ENCODE measurements at regions not wholly inside any gene's neighbourhood (a gene's known extent, or its start where the extent isn't known, plus 50 kb on each side); places are given as distances from the start of the nearest gene placed in this dataset.

DNA sequence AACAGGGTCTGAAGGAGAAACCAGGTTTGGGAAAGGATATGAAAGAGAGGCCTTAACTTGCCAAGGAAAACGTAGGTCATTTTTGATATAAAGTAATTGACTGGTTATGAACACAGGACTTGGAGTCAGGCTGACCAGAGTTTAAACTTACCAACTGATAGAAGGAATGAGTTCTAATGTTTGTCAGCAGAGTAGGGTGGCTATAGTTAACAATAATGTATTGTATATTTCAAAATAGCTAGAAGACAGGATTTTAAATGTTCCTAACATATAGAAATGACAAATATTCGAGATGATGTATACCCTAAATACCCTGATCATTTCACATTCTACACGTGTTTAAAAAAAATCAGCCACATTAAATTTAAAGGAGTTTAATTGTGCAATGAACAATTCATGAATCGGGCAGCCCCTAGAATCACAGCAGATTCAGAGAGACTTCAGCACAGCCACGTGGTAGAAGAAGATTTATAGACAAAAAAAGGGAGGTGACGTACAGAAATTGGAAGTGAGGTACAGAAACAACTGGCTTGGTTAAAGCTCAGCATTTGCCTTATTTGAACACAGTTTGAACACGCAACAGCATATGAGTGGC, 52.5 kb upstream of the PLEKHG7 start:
- DNase-seq (ENCODE audit: low read depth), result no peak

DNA sequence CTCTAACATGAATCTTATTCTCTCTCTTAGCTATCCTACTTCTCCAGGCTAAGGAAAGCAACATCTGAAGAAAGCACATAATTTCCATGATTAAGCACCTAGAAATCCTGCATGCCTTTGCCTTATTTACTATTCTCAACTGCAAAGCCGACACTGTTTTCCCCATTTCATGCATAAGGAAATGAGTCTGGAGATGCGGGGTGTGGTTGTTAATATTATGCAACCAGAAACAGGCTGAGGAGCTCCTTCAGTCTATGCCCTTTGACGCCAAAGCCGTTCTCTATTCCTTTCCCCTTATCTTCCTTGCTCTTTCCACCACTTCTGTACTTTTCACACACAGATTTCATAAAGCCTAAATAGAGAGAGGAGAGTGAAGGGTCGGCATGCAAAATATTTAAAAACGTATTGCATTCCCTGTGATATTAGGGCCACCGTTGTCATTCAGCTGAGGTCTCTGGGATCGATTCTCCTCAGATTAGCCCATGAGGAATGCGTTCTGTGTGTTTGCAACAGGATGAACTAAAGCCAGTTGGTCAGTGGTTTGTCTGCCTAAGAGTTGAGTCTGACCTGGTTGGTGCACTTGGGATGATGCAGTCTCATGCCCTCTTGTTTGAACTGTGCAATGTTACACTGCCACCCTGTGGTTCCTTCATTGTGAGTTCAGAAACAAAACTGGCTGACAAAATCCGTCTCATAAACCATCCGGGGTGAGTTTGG, 53.1 kb upstream of the PLEKHG7 start:
- DNase-seq (ENCODE audit: low read depth), result peak; percentile 66

DNA sequence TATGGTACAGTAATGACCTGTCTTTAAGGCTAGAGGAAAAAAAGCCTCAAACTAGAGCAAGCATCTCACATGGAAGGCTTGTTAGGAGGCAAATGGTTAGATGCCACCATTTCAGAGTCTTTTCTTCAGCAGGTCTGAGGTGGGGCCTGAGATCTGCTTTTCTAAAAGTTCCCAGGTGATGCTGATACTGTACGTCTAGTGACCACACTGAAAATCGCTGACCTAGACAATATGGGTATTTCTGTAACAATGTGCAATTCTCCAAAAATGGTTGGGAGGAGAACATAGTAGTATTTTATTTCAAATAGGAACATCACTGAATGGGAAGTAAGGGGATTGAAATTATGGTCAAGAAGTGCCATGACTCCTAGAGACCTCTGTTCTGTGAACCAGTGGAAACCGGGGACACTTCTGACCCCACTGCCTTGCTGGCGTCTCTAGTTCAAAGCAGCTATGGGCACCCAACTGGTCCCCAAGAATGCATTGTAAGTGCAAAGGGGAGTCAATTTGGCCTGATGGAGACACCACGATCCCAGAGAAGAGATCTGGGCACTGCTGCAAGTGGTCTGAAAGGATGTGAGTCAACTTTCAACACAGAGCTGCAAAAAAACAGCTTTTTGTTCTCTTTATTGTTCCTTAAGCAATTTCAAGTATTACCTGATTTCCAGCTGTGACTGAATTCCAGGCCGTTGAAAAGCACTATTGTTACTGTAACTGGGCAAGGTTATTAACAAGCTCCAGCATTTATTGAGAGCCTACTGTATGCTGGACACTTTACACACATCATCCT, 54.4 kb upstream of the PLEKHG7 start:
- DNase-seq (ENCODE audit: low read depth), result no peak

DNA sequence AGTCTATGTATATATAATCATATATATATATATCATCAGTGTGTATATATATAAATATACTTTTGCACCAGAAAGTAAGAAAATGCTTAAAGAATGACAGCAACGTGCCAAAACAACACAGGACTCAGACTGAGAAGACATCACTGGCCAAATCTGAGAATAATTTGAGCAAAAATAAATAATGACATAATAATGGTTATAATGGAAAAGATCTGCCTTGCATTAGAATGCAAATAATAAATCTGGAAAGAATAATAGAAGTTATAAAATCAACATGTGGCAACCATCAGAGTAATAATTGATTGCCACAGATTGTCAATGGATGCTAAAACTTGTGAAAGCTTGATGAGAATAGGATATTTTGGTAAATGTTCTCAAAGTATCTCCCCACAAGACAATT, 61.5 kb upstream of the PLEKHG7 start:
- DNase-seq (ENCODE audit: low read depth), result no peak

DNA sequence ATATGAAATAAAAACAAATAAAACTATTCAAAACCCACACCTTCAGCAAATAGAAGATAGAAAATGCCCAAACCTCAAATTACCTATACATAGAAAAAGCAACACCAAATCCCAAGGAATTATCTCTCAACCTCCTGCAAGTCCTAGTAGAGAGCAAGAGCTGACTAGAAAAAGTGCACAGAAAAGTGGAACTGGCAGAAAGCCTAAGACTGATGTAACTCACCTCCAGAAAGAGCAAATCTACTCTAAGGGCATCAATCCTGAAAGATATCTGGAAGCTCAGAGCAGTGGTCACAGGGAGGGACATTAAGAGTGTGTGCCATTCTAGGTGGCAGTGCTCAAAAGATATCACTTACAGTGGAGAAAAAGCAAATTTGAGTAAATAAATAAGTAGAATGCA, 62.1 kb upstream of the PLEKHG7 start:
- DNase-seq (ENCODE audit: low read depth), result no peak

DNA sequence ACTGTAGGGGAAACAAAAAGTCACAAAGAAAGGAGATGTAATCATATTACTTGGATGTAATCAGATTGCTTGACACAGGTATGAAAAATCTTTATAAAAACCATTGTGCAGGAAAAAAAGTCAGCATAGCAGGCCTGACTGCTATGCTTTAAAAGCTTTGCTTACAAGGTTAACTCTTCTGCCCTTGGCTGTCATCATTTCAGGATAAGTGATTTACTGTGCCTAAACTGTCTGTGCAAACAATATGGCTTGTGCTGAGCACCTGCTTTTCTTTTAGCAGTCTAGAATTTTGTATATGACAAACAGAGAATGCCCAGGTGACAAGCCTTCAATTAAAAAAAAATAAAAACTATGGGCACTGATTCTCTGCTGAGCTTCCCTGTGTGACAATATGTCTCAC, 63.8 kb upstream of the PLEKHG7 start:
- no peak for DNase-seq (ENCODE audit: low read depth)

DNA sequence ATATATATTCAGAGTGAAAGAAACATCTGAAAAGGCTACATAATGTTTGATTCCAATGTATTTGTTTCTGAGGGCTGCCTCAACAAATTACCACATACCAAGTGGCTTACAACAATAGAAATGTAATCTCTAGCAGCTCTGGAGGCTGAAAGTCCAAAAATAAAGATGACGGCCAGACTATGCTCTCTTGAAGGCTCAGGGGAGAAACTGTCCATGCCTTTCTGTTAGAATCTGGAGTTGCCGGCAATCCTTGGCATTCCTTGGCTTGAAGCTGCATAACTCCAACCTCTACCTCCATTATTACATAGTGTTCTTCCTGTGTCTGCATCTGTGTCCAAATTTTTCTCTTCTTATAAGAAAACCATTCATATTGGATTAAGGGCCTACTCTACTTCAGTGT, 68.1 kb upstream of the PLEKHG7 start:
- DNase-seq (ENCODE audit: low read depth), result no peak

DNA sequence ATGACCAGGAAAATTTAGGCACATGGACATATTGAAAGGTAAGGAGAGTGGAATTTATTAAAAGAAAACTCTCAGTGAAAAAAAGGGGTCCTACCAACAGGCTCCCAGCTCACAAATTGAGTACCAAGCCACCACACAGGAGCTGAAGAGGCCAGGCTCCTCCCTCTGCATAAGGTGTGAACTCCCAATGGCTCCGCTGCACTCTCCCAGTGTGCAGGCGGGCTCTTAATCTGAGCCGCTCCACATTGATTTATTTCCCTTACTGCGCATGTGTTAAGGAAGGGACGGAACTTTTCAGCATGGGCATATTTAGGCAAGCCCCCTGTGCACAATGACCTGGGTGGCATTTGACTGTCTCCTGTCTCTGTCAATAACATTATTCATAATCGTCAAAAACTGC, 68.6 kb upstream of the PLEKHG7 start:
- no peak for DNase-seq (ENCODE audit: low read depth)

DNA sequence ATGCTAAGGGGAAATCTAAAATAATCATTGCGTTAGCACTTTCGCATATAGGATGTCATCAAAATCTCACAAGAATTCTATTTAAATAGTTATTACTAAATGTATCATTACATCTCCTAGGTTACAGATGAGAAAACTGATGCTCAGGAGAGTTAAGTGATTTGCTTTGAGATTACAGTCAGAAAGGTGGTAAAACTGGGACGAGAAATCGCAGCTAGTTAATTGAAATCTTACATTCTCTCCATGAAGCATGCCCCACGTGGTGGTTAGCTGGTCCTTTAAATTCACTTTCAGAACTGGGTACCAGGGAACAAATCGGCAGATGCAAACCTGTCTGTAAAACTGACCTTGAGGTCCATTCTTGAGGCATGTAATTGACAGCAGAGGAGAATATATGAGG, 71.8 kb upstream of the PLEKHG7 start:
- DNase-seq (ENCODE audit: low read depth), result no peak

DNA sequence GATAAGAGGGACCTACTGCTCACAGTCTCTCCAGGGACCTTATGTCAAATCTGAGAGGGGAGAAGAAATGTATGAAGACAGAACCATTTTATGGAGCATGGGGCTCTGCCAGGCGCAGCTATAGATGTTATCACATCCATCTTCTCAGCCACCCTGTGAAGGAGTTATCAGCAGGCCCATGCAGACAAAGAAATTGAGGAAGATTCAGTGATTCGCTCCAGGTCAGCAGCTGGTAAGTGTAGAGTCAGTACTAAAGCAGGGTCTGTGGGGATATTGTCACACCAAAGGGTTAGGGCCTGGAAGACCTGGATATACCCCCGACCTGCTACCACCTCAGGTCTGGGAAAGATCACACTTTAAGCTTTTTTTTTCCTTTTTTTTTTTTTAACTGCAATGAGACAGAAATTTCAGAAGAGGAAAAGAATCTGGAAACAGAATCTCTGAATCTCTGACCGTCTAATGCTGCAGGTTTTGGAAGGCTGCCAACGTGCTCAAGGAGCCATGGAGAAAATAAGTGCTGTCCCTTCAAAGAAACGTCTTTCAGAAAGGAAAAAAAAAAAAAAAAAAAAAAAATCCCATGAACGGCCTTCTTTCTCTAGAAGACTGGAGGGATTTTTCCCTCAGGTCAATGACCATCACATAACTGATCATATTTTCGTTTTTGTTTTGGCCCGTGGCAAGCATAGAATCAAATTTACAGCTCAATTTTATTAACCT, 73.3 kb upstream of the PLEKHG7 start:
- no peak for DNase-seq (ENCODE audit: low read depth)

DNA sequence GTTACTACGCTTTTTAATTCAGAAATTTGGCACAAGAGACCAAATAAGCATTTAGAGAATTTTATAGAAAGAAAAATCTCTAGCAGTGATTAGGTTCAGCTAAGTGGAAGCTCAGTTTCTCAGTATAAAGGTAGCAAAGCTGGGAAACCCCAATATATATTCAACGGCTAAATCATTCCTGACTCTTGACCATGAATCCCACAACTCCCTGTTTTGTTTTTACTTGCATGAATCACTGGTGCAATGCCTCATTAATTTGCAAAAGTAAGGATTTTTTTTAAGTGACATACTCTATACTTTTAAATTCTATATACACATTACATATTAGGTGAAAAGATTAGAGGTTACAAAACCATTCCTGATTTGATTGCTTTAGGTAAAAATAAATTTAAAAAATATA, 74.3 kb upstream of the PLEKHG7 start:
- no peak for DNase-seq (ENCODE audit: low read depth)

DNA sequence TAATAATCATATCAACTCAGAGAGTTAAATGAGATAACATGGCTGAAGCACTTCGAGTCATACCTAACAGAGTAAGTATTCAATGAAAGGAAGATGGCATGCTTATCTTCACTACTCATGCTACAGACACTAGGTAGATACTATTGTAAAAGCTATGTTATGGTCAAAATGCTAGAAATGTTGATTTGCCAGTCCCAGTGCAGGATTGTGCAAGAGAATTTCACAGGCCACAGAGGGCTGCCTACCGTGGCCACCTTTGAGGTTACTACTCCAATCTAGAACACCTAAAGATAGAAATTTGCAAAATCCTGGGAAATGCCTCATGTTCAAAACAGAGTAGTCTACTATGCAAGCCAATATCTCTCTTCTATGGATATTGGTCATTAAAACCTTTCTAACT, 75.3 kb upstream of the PLEKHG7 start:
- no peak for DNase-seq (ENCODE audit: low read depth)

DNA sequence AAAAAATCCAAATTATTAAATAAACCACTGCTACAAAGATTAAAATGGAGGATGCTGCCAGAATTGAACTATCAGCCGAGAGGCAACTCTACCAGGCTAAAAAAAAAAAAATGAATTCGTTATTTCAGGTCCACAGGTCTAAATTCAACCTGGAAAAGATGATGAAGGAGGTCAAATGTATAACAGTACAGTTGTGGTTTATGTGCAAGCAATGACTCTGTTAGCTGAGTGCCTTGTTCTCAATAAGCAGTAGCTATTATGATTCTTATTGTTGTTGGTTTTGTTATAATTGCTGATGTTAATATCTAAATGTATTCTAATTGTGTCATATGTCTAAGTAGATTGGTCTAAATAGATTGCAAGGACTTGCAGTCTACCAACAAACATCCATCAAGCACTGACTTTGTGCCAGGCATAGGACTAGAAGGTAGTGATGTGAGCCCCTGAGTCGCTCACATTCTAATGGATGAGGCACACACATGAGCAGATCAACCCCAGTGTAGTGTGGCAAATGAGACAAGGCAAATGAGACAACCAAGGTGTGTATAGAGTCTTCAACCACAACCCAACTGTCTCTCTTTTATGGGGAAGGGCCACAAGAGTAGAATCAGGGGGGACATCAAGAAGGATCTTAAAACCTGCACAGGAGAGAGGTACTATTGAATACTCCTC, 77.0 kb upstream of the PLEKHG7 start:
- no peak for DNase-seq (ENCODE audit: low read depth)

DNA sequence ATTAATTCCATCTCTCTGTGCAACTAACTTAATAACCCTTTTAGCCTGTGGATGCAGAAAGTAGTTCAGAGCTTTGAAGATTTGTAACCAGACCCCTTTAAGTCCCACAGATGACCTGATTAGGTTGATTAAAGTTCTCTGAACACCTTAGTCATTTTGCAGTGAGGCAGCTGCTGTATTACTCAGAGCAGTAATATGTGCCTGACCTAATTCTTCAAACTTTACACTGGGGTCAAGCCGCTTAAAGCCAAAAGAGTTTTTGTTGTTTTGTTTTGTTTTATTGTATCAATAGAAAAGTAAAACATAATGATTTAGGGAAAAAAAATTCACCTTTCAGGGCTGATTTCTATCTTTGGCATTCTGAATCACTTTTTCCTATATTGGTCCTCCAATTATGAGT, 78.6 kb upstream of the PLEKHG7 start:
- DNase-seq (ENCODE audit: low read depth), result peak; percentile 59

DNA sequence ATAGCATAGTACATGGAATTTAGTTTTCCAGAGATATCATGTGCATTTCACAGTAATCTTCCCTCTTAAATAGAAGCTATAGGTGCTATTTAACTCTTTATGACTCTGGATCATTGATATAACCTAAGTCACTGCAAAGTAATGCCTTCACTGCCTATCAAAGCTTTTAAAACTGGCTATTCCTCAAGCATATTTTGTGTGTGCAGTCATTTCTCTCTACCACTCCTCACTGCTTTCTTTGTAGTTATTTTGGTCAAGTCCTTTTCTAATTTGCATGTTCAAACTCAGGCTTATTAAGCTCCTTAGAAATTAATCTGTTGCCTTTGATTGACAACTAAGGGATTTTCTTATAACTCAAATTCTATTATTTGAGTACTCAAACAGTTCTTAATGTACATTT, 79.4 kb upstream of the PLEKHG7 start:
- DNase-seq (ENCODE audit: low read depth), result no peak

DNA sequence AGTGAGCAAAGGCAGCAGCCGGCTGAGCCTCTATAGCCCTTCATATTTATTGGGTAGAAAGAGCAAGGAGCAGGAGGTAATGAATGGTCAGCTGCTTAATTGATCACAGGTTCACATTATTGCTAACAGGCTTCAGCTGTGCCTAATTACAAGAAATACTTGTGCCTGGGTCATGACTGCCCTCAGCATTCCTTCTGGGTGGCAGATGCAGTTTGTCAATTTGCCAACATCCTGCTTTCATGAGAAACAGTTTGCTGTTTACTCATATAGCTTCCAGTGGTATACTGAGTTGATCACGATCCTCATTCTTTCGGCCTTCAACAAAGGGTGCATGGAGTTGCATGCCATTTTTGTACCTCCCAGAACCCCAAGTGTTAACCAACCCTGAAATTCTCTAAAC, 81.0 kb upstream of the PLEKHG7 start:
- no peak for DNase-seq (ENCODE audit: low read depth)

DNA sequence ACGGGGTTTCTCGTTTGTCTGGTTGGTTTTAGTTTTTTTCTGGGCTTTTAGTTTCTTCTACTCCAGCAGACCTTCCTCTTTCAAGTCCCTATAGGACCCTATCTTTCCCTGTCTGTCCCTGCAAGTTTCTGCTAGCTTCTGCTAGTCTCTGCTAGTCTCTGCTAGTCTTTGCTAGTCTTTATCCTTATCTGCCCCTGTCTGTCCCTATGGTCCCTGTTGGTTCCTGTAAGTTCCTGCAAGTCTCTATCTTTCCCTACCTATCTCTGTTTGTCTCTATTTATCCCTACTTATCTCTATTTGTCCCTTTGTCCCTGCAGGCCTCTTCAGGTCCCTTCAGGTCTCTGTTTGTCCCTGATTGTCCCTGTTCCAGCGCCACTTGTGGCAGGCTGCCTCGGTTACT, 81.5 kb upstream of the PLEKHG7 start:
- DNase-seq (ENCODE audit: low read depth), result no peak

DNA sequence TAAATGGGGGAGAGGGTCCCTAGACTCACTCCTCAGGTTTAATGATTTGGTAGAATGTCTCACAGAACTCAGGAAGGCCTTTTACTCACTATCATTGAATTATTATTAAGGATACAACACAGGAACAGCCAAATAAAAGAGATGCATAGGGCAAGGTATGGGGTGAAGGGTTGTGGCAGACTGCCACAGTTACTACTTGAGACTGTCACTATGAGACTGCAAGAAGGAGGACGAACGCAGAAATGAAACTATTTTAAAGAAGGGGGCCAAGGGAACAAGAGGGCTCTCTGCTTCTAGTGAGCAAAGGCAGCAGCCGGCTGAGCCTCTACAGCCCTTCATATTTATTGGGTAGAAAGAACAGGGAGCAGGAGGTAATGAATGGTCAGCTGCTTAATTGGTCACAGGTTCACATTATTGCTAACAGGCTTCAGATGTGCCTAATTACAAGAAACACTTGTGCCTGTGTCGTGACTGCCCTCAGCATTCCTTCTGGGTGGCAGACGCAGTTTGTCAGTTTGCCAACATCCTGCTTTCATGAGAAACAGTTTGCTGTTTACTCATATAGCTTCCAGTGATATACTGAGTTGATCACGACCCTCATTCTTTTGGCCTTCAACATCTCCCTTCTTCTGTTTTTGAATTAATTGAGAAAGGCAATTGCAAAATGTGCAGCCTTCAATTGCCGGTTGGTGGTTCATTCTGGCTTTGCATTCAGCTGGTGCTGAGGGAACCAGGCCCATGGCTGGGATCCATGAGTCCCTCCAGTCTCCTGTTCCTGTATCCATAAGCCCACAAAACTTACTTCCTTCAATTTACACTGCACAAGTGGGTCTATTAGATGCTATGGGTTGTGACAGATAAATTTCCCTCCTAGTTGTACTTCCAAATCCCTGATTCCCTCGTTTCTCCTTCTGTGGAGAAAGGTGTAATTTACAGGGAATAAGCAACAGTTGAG, 82.8 kb upstream of the PLEKHG7 start:
- DNase-seq (ENCODE audit: low read depth), result no peak

DNA sequence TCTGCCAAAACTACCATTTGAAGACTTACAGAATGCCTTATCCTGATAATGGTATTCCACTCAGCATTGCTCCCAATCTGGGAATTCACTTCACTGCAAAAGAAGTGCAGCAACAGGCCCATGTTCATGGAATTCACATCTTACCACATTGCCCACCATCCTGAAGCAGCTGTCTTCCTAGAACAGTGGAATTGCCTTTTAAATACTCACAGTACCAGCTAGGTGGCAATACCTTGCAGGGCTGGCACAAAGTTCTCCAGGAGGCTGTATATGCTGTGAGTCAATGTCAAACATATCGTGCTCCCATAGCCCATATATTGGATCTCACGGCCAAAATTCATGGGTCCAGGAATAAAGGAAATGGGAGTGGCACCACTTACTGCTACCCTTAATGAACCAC, 83.8 kb upstream of the PLEKHG7 start:
- DNase-seq (ENCODE audit: low read depth), result no peak

DNA sequence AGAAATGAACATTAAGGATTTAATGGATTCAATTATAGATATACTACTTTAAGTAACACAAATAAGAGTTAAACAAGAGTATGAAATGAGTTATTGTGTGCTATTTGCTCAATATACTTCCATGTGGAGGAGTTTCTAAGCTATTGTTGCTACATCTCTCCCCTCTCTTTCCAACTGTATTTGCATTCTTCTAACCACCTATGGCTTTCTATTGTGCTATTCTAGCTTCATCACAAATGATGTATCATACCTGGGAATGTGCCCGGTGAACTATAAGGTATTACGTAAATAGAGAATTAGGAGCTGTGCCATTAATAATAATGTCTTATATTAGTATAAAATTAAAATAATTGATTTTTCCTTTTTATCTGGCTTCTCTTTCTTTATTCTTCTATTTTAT, 87.1 kb upstream of the PLEKHG7 start:
- no peak for DNase-seq (ENCODE audit: low read depth)

DNA sequence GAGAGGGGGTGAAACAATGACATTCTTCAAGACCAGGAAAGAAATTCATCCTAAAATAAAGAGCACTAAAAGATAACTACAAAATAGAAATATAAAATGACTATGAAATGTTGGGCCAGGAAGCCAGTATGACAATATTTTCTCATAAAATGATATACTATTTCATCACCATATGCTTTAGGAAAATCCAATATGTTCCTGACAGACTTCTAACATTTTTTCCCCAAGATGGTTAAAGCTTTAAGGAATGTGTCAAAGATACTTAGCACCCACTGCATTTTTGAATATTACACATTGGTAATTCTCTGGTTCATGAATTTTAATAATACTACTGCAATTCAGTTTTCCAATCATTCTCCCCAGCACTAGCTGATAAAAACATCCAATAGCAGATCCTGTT, 87.7 kb upstream of the PLEKHG7 start:
- no peak for DNase-seq (ENCODE audit: low read depth)

Data from HS-5 (cell line).